ENCODE measurements at regions not wholly inside any gene's neighbourhood (a gene's known extent, or its start where the extent isn't known, plus 50 kb on each side); places are given as distances from the start of the nearest gene placed in this dataset.

DNA sequence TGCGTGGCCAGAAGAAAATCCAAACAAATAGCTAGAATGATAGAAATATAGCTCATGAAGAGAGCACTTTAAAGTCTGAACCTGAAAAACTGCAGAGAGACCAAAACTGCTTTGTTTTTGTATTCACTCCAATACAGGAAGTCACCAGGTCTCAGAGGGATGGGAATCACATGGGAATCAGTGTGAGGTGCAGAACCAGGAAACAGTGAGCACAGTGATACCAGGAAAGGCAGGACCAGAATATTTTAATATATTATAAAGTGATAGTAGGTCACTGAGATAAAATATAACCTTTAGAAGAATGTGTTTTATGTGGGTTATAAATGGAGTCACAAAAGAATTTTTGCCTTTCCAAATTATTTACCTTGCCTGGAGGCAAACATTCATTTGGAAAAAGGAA is 277.3 kb downstream of the CASP12 start:
- Histone ChIP-seq H4K8ac (ENCODE audit: low read depth in 2 of 2, low read length in 2 of 2) (no peak overlapping the region), H3K9me3 (ENCODE audit: control insufficient read depth, insufficient read depth, low read length) (no peaks in the 10 kb centered on the region), H3K9ac (ENCODE audit: low read depth, low read length) (no peak overlapping the region), H3K4me3 (ENCODE audit: insufficient read depth, low read depth, low read length) (no peak overlapping the region), H2AK9ac (replicated peaks; ENCODE audit: low read depth, low read length, poor library complexity) (no peak overlapping the region), H3K27me3 (ENCODE audit: control insufficient read depth, insufficient read depth, low read length) (no peaks in the 10 kb centered on the region), H3K79me1 (ENCODE audit: low read depth in 1 of 2, low read length in 2 of 2) (no peaks in the 10 kb centered on the region), H3K27ac (ENCODE audit: insufficient read depth, low read length) (no peak overlapping the region), H4K20me1 (ENCODE audit: insufficient read depth, low read length) (no peaks in the 10 kb centered on the region), H2BK20ac (ENCODE audit: low read depth, low read length) (0 out of 2 replicates have a peak overlapping the region, but pooled peaks have one; percentile 46), H3K18ac (ENCODE audit: low read depth, low read length) (no peak overlapping the region), H2BK15ac (ENCODE audit: low read depth, low read length) (no peak overlapping the region), H3K4me2 (ENCODE audit: low read depth, low read length) (no peak overlapping the region), H2BK120ac (ENCODE audit: low read depth, low read length) (peak overlapping the region; percentile 62; the same call in 1 of the 2 replicates), H3K4me1 (ENCODE audit: control insufficient read depth, insufficient read depth, low read length) (peaks cover 1% of the 10 kb centered on the region; the same call in 1 of the 2 replicates), H3K56ac (ENCODE audit: extremely low read depth, insufficient read depth, low read length) (no peak overlapping the region), H4K5ac (ENCODE audit: low read depth, low read length) (no peak overlapping the region), H3K9me1 (ENCODE audit: insufficient read depth, low read length) (no peaks in the 10 kb centered on the region), H3K36me3 (ENCODE audit: control insufficient read depth, insufficient read depth, low read length) (no peaks in the 10 kb centered on the region), H2AFZ (replicated peaks; ENCODE audit: low read length, poor library complexity) (no peak overlapping the region), H3K14ac (replicated peaks; ENCODE audit: low read depth, low read length) (no peak overlapping the region), H2AK5ac (ENCODE audit: low read depth, low read length) (no peak overlapping the region), H3K4ac (ENCODE audit: low read depth, low read length) (no peak overlapping the region; the same call in 1 of the 2 replicates), H3K23ac (ENCODE audit: low read depth, low read length) (no peak overlapping the region), H4K91ac (ENCODE audit: insufficient read depth, low read depth, low read length) (no peak overlapping the region), H2BK5ac (ENCODE audit: low read depth, low read length, poor library complexity, severe bottlenecking) (no peak overlapping the region)
- POLR2A ChIA-PET (ENCODE audit: unreplicated experiment): no interaction called here
- dilution Hi-C loops (cut with HindIII; ENCODE audit: low sequenced_read_pairs, unreplicated experiment) (no loop called here), in situ Hi-C loops (cut with MboI; ENCODE audit: low sequenced_read_pairs) (no loop called here), intact Hi-C loops (cut with micrococcal nuclease) (no loop called here)
- ATAC-seq (ENCODE audit: low read depth): no peak
- no CpG with 5 or more reads among the region's 1 CpG for WGBS, 2 experiments (ENCODE audit: extremely low coverage in 2 of 2, insufficient read length in 1 of 2)
- no TSS peak for BruUV-seq (replicated peaks)
- CTCF ChIA-PET: no interaction called here
- no peak for DNase-seq
- TF ChIP-seq, protein P1, sequence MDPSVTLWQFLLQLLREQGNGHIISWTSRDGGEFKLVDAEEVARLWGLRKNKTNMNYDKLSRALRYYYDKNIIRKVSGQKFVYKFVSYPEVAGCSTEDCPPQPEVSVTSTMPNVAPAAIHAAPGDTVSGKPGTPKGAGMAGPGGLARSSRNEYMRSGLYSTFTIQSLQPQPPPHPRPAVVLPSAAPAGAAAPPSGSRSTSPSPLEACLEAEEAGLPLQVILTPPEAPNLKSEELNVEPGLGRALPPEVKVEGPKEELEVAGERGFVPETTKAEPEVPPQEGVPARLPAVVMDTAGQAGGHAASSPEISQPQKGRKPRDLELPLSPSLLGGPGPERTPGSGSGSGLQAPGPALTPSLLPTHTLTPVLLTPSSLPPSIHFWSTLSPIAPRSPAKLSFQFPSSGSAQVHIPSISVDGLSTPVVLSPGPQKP (IDR thresholded peaks at IDR 0.05; ENCODE audit: borderline replicate concordance, low read depth, low read length): no peak
- TF ChIP-seq, protein P2, sequence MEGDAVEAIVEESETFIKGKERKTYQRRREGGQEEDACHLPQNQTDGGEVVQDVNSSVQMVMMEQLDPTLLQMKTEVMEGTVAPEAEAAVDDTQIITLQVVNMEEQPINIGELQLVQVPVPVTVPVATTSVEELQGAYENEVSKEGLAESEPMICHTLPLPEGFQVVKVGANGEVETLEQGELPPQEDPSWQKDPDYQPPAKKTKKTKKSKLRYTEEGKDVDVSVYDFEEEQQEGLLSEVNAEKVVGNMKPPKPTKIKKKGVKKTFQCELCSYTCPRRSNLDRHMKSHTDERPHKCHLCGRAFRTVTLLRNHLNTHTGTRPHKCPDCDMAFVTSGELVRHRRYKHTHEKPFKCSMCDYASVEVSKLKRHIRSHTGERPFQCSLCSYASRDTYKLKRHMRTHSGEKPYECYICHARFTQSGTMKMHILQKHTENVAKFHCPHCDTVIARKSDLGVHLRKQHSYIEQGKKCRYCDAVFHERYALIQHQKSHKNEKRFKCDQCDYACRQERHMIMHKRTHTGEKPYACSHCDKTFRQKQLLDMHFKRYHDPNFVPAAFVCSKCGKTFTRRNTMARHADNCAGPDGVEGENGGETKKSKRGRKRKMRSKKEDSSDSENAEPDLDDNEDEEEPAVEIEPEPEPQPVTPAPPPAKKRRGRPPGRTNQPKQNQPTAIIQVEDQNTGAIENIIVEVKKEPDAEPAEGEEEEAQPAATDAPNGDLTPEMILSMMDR (conservative IDR thresholded peaks at IDR 0.05; ENCODE audit: low read depth, low read length): no peak
- TF ChIP-seq MXI1 (IDR thresholded peaks at IDR 0.05; ENCODE audit: borderline replicate concordance, low read depth, low read length) (no peak), SMC3 (IDR thresholded peaks at IDR 0.05; ENCODE audit: low read depth, low read length) (no peak), RAD21 (IDR thresholded peaks at IDR 0.05; ENCODE audit: low read length) (no peak), NFE2L2 (IDR thresholded peaks at IDR 0.05; ENCODE audit: low read depth, low read length) (no peak), BHLHE40 (IDR thresholded peaks at IDR 0.05; ENCODE audit: low read depth, low read length) (no peak), POLR2A (IDR thresholded peaks at IDR 0.05; ENCODE audit: low read depth, low read length) (no peak), RFX5 (IDR thresholded peaks at IDR 0.05; ENCODE audit: low read depth, low read length) (no peak), MAFK (IDR thresholded peaks at IDR 0.05; ENCODE audit: low read depth, low read length) (no peak), RCOR1 (IDR thresholded peaks at IDR 0.05; ENCODE audit: insufficient replicate concordance, low read length) (no peak)

Measured in IMR-90 (cell line).